ENCODE measurements at regions not wholly inside any gene's neighbourhood (a gene's known extent, or its start where the extent isn't known, plus 50 kb on each side); places are given as distances from the start of the nearest gene placed in this dataset.

- TF ChIP-seq, protein P1, sequence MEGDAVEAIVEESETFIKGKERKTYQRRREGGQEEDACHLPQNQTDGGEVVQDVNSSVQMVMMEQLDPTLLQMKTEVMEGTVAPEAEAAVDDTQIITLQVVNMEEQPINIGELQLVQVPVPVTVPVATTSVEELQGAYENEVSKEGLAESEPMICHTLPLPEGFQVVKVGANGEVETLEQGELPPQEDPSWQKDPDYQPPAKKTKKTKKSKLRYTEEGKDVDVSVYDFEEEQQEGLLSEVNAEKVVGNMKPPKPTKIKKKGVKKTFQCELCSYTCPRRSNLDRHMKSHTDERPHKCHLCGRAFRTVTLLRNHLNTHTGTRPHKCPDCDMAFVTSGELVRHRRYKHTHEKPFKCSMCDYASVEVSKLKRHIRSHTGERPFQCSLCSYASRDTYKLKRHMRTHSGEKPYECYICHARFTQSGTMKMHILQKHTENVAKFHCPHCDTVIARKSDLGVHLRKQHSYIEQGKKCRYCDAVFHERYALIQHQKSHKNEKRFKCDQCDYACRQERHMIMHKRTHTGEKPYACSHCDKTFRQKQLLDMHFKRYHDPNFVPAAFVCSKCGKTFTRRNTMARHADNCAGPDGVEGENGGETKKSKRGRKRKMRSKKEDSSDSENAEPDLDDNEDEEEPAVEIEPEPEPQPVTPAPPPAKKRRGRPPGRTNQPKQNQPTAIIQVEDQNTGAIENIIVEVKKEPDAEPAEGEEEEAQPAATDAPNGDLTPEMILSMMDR (conservative IDR thresholded peaks at IDR 0.05; ENCODE audit: low read depth in 2 of 2): no peak
- no peak for TF ChIP-seq REST (IDR thresholded peaks at IDR 0.05; ENCODE audit: unreplicated experiment)
- TF ChIP-seq POLR2AphosphoS5 (IDR thresholded peaks at IDR 0.05; ENCODE audit: low read depth): no peak
Observed at GRCh38 chr19:23507446-23507845, 112.2 kb upstream of the ZNF91 start.
